IMR-90 (cell line): ENCODE measurements at regions not wholly inside any gene's neighbourhood (a gene's known extent, or its start where the extent isn't known, plus 50 kb on each side); places are given as distances from the start of the nearest gene placed in this dataset.

ENCODE experiments used
- BHLHE40 ChIP-seq: fragments of 150-350 bp; IDR thresholded peaks from 2 replicates; pipeline ENCODE4 v1.6.1; 2016; ENCODE audit warnings: mild to moderate bottlenecking, low read depth, low read length
- CEBPB ChIP-seq: IDR thresholded peaks from 2 replicates; pipeline ENCODE4 v1.6.1; 2012; ENCODE audit warnings: low read depth, low read length, improper control_type of control experiment
- CHD1 ChIP-seq: IDR thresholded peaks from 2 replicates; pipeline ENCODE4 v1.6.1; 2012; ENCODE audit warnings: low read depth, low read length, improper control_type of control experiment
- FOS ChIP-seq: fragments of 150-350 bp; IDR thresholded peaks from 2 replicates; pipeline ENCODE4 v1.6.1; 2016; ENCODE audit warnings: low read depth, low read length
- MAFK ChIP-seq: IDR thresholded peaks from 2 replicates; pipeline ENCODE4 v1.6.1; 2012; ENCODE audit warnings: low read depth, low read length, improper control_type of control experiment
- MAZ ChIP-seq: IDR thresholded peaks from 2 replicates; pipeline ENCODE4 v1.6.1; 2012; ENCODE audit warnings: low read depth, mild to moderate bottlenecking, low read length, improper control_type of control experiment, moderate library complexity, borderline replicate concordance
- MXI1 ChIP-seq: IDR thresholded peaks from 2 replicates; pipeline ENCODE4 v1.6.1; 2012; ENCODE audit warnings: low read depth, mild to moderate bottlenecking, low read length, moderate library complexity, borderline replicate concordance
- POLR2A ChIP-seq: IDR thresholded peaks from 2 replicates; pipeline ENCODE4 v1.6.1; 2012; ENCODE audit warnings: mild to moderate bottlenecking, low read depth, low read length
- RAD21 ChIP-seq: IDR thresholded peaks from 2 replicates; pipeline ENCODE4 v1.6.1; 2012; ENCODE audit warnings: low read length, improper control_type of control experiment
- RCOR1 ChIP-seq: IDR thresholded peaks from 2 replicates; pipeline ENCODE4 v1.6.1; 2012; ENCODE audit warnings: mild to moderate bottlenecking, low read length, improper control_type of control experiment; ENCODE audit not compliant: insufficient replicate concordance
- RFX5 ChIP-seq: IDR thresholded peaks from 2 replicates; pipeline ENCODE4 v1.8.0; 2012; ENCODE audit warnings: low read depth, mild to moderate bottlenecking, low read length, moderate library complexity
- TF ChIP-seq, protein P1 (sequence below): conservative IDR thresholded peaks from 2 replicates; pipeline ENCODE4 v1.5.1; 2012; ENCODE audit warnings: mild to moderate bottlenecking, low read depth, low read length, improper control_type of control experiment

GRCh38 chr10:21099291-21100062 is 202.4 kb upstream of the NEBL start:
- no peak for TF ChIP-seq POLR2A
- no peak for TF ChIP-seq RAD21
- TF ChIP-seq, protein P1, sequence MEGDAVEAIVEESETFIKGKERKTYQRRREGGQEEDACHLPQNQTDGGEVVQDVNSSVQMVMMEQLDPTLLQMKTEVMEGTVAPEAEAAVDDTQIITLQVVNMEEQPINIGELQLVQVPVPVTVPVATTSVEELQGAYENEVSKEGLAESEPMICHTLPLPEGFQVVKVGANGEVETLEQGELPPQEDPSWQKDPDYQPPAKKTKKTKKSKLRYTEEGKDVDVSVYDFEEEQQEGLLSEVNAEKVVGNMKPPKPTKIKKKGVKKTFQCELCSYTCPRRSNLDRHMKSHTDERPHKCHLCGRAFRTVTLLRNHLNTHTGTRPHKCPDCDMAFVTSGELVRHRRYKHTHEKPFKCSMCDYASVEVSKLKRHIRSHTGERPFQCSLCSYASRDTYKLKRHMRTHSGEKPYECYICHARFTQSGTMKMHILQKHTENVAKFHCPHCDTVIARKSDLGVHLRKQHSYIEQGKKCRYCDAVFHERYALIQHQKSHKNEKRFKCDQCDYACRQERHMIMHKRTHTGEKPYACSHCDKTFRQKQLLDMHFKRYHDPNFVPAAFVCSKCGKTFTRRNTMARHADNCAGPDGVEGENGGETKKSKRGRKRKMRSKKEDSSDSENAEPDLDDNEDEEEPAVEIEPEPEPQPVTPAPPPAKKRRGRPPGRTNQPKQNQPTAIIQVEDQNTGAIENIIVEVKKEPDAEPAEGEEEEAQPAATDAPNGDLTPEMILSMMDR = no peak
- no peak for TF ChIP-seq CEBPB
- no peak for TF ChIP-seq RFX5
- TF ChIP-seq CHD1 = no peak
- no peak for TF ChIP-seq FOS
- TF ChIP-seq BHLHE40 = no peak
- no peak for TF ChIP-seq RCOR1
- no peak for TF ChIP-seq MAFK
- no peak for TF ChIP-seq MAZ
- TF ChIP-seq MXI1 = no peak
